ENCODE measurements at regions not wholly inside any gene's neighbourhood (a gene's known extent, or its start where the extent isn't known, plus 50 kb on each side); places are given as distances from the start of the nearest gene placed in this dataset.

GRCh38 chr1:199687321-199687720, 340.2 kb upstream of the NR5A2 start:
- Histone ChIP-seq H3K4me1 (no peaks in the 10 kb centered on the region), H3K36me3 (no peaks in the 10 kb centered on the region), H3K27ac (no peak overlapping the region), H3K4me3 (no peak overlapping the region), H3K27me3 (no peaks in the 10 kb centered on the region), H3K9me3 (no peaks in the 10 kb centered on the region)
- no peak for DNase-seq (ENCODE audit: low spot score in 2 of 2)
- intact Hi-C loops (cut with DNase I): loop anchor here (10.0 kb wide), 1 partner anchor 797 kb away; no protein-coding TSS in a partner anchor
- no peak for TF ChIP-seq CTCF (IDR thresholded peaks at IDR 0.05)

GRCh38 chr1:199688133-199688676, 339.3 kb upstream of the NR5A2 start:
- H3K27ac ChIP-seq: no peak overlapping the region
- H3K9me3 ChIP-seq: no peaks in the 10 kb centered on the region
- H3K36me3 ChIP-seq: no peaks in the 10 kb centered on the region
- no peak for DNase-seq (ENCODE audit: low spot score in 2 of 2)
- intact Hi-C loops (cut with DNase I): loop anchor here (10.0 kb wide), 1 partner anchor 797 kb away; no protein-coding TSS in a partner anchor
- no peaks in the 10 kb centered on the region for H3K27me3 ChIP-seq
- no peak for TF ChIP-seq CTCF (IDR thresholded peaks at IDR 0.05)
- no peaks in the 10 kb centered on the region for H3K4me1 ChIP-seq
- no peak overlapping the region for H3K4me3 ChIP-seq

- H3K4me1 ChIP-seq: no peaks in the 10 kb centered on the region
- H3K27ac ChIP-seq: no peak overlapping the region
- no peak for TF ChIP-seq CTCF (IDR thresholded peaks at IDR 0.05)
- H3K27me3 ChIP-seq: no peaks in the 10 kb centered on the region
- H3K9me3 ChIP-seq: no peaks in the 10 kb centered on the region
- no peak overlapping the region for H3K4me3 ChIP-seq
- no peak for DNase-seq (ENCODE audit: low spot score in 2 of 2)
- H3K36me3 ChIP-seq: no peaks in the 10 kb centered on the region
- intact Hi-C loops (cut with DNase I): loop anchor here (10.0 kb wide), 1 partner anchor 796 kb away; no protein-coding TSS in a partner anchor
These were observed 338.7 kb upstream of the NR5A2 start for GRCh38 chr1:199688774-199689173.

- no peaks in the 10 kb centered on the region for H3K4me1 ChIP-seq
- intact Hi-C loops (cut with DNase I): no loop called here
- no peaks in the 10 kb centered on the region for H3K9me3 ChIP-seq
- TF ChIP-seq CTCF (IDR thresholded peaks at IDR 0.05): no peak
- H3K36me3 ChIP-seq: no peaks in the 10 kb centered on the region
- no peak overlapping the region for H3K4me3 ChIP-seq
- H3K27me3 ChIP-seq: no peaks in the 10 kb centered on the region
- DNase-seq (ENCODE audit: low spot score in 2 of 2): no peak
- no peak overlapping the region for H3K27ac ChIP-seq
These were observed 337.0 kb upstream of the NR5A2 start for GRCh38 chr1:199690496-199690895.

GRCh38 chr1:199691540-199691939, 336.0 kb upstream of the NR5A2 start:
- Histone ChIP-seq H3K4me3 (no peak overlapping the region), H3K36me3 (no peaks in the 10 kb centered on the region), H3K4me1 (no peaks in the 10 kb centered on the region), H3K27ac (no peak overlapping the region), H3K9me3 (no peaks in the 10 kb centered on the region), H3K27me3 (no peaks in the 10 kb centered on the region)
- TF ChIP-seq CTCF (IDR thresholded peaks at IDR 0.05): no peak
- no peak for DNase-seq (ENCODE audit: low spot score in 2 of 2)
- intact Hi-C loops (cut with DNase I): no loop called here

- H3K27ac ChIP-seq: no peak overlapping the region
These were observed 333.8 kb upstream of the NR5A2 start for GRCh38 chr1:199693724-199694123.

More at GRCh38 chr1:199693724-199694123, 333.8 kb upstream of the NR5A2 start:
- intact Hi-C loops (cut with DNase I): no loop called here
- no peak for DNase-seq (ENCODE audit: low spot score in 2 of 2)
- Histone ChIP-seq H3K9me3 (no peaks in the 10 kb centered on the region), H3K27me3 (no peaks in the 10 kb centered on the region), H3K4me1 (no peaks in the 10 kb centered on the region), H3K4me3 (no peak overlapping the region), H3K36me3 (no peaks in the 10 kb centered on the region)
- TF ChIP-seq CTCF (IDR thresholded peaks at IDR 0.05): no peak

All from ascending aorta (tissue), 2 donors.